ENCODE measurements at regions not wholly inside any gene's neighbourhood (a gene's known extent, or its start where the extent isn't known, plus 50 kb on each side); places are given as distances from the start of the nearest gene placed in this dataset.

DNA sequence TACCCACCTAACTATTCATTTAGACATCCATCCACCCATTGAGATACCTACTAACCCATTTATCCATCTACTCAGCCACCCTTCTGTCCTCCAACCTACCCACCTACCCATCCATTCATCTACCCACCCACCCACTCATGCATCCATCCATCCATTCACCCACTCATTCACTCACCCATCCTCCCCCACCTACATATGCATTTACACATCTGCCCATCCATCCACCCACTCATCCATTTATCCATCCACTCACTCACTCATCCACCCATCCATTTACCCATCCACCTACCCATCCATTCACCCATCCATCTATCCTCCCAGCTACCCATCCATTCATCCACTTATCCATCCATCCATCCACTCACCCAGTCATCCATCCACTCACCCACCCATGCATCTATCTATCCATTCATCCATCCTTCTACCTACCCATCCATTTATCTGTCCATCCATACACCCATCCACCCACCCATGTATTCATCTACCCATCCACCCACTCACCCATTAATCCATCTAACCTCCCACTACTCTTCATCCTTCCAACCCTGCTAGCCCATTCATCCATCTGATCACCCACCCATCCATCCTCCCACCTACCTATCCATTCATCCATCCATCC, 378.7 kb downstream of the CTTN start:
- no peak for DNase-seq

- no peak for DNase-seq
Measured at GRCh38 chr11:70778883-70779282, 380.6 kb downstream of the CTTN start.

- DNase-seq = no peak
Measured at GRCh38 chr11:70779433-70780245, 381.3 kb downstream of the CTTN start.

DNA sequence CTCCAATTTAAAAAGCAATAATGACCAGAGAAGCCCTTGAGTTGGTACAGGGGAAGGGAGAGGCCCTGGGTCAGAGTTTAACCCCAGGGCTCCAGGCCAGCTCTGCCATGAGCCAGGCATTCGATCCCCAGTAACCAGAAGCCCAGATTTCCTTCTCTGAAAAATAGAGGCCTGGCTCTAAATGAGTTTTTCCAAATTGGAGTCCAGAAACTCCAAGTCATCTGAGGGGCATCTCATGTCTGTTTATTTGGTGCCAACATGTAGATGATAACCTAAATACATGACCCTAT, 381.9 kb downstream of the CTTN start:
- no peak for DNase-seq

- no peak for DNase-seq
Measured at GRCh38 chr11:70782401-70782913, 384.1 kb downstream of the CTTN start.

DNA sequence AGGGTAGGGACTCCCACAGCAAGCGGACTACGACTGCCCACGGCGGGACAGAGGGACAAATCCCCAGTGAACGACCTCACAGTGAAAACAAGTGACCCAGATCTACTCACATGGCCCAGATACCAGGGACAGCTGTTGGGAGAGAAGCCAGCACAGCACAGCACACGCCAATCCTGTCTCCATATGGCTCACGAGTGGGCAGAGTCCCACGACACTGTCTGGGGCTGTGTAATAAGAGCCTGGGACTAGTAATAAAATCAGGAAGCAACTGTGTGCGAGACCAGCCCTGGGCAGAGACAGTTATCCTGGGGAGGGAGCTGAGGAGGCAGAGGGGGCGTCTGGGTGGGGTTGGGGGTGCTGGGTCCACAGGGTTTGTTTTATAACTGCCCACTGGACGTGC, 385.0 kb downstream of the CTTN start:
- DNase-seq = no peak

GRCh38 chr11:70783821-70784220, 385.5 kb downstream of the CTTN start:
- no peak for DNase-seq

DNA sequence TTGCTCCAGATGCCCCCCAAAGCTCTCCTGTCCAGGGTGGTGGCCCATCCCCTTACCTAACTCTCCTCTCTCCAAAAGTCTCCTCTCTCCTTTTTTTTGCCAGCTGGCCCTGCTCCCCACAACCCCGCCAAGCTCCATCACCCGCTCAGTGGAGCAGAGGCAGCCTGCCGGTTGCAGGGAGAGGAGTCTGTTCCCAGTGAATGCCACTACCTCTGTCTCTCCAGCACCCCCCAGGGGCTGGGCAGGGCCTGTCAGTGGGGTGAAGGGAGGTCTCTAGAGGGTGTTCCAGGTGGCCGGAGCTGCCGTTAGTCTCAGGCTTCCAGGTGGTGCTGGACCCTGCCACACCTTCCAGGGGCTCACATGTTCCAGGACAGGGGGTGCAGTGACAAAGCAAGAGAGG, 387.0 kb downstream of the CTTN start:
- DNase-seq = no peak

GRCh38 chr11:70786021-70786665, 387.8 kb downstream of the CTTN start:
- no peak for DNase-seq

- DNase-seq = no peak
Measured at GRCh38 chr11:70788248-70789022, 390.1 kb downstream of the CTTN start.

- no peak for DNase-seq
Measured at GRCh38 chr11:70790671-70791300, 392.5 kb downstream of the CTTN start.

DNA sequence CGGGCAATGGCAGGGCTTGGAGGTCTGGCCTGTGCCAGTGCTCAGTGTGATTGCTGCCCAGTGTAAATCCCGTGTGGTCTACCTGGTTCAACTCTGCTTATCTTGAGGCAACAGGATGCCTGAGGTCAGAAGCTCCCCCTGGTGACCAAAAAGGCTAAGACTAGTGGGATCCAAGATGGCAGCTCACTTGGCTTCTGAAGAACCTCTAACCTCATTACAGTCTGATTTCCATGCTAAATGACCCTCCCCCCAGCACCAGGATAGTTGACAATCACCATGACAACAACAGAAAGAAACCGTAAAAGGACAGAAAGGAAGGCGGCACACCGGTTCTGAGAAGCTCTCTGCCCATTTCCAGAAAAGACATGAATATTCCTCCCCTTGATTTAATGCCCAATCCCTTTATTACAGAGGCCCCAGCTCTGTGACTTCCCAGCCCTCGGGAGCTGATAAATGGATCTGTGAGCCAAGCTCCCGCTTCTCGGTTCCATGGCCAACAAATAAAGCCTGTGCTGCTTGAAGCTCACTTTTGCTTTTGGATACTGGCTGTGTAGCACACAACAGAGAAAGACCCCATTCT, 398.4 kb downstream of the CTTN start:
- no peak for DNase-seq

- no peak for DNase-seq
Measured at GRCh38 chr11:70798296-70798695, 400.0 kb downstream of the CTTN start.

DNA sequence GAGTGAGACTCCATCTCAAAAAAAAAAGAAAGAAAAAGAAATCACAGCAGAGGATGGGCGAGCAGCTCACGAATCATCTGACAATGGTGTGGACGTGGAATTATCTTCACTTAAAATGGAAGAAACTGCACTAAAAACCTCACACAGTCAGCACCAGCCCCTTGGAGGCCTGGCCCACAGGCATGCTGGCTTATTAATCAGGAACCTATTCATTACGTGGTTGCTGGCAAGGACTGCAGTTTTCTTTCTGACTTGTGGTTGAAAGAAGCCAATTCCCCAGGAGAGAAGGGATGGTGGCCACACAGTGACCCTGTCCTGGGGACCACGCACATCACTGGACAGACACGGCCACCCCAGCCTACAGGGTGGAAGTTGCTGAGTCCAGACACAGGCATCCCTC, 401.1 kb downstream of the CTTN start:
- no peak for DNase-seq

GRCh38 chr11:70802185-70802584, 403.9 kb downstream of the CTTN start:
- no peak for DNase-seq

DNA sequence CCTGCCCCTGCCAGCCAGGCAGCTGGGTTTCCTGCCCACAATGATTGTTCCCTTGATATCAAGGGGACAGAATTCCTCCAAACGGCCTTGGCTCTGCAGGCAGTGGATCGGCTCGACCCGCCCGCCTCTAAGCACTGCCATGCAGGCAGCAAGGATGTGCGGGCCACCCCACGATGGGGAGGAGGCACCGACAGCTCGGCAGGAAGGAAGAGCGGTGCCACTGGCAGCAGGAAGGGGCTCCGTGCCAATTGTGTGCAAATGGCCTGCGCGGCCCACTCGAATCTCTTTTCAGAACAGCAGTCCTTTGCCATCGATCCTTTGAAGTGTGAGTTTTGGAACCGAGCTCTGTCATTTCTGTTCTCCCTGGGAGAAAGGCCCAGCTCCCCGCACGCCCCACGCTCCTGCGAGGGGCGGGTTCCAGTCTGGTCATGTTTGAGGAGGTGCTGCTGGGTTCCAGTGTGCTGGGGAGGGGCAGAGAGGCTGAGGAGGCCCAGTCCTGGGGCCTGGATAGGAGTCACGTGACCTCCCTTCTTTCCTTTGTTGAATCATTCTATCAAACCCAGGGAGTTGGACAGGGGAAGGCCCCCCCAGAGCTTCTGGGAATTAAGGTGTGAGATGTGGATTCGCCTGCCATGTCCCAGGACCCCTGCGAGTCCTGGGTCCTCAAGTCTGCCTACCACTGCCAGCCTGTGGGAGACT, 406.0 kb downstream of the CTTN start:
- DNase-seq = no peak

- DNase-seq = no peak
Measured at GRCh38 chr11:70805243-70805642, 406.9 kb downstream of the CTTN start.

- DNase-seq = no peak
Measured at GRCh38 chr11:70805971-70806370, 407.6 kb downstream of the CTTN start.

DNA sequence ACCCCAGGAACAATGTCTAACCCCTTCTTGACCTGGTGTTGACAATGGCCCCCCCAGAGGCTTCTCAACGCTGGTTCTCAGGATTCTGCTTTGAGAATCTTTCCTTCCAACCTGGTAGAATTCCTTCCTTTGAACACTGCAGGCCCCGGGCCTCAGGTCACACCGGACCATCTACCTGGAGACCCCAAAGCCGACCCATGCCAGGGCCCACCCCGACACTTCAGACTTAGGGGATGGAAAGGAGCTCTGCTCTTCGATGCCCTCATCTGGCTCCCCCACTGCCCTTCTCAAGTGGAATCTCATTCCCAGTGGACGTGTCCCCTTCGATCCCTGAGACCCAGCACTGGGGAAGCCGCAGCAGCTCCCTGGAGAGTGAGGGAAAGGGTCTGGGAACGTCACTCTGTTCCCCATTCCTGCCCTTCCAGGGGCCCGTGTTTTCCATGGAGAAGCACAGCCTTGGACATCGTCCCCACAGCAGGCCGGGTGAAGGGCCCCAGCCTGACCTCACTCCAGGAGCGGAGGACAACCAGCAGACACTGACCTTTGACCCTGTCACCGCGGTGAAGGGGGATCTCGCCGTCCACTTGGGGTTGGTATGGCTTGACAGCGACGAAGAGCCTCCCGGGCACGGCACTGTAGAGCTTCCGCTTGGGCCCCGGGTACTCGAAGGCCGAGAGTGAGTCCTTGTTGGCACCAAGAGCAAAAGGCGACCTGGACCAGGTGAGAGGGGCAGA, 408.3 kb downstream of the CTTN start:
- DNase-seq = no peak

DNA sequence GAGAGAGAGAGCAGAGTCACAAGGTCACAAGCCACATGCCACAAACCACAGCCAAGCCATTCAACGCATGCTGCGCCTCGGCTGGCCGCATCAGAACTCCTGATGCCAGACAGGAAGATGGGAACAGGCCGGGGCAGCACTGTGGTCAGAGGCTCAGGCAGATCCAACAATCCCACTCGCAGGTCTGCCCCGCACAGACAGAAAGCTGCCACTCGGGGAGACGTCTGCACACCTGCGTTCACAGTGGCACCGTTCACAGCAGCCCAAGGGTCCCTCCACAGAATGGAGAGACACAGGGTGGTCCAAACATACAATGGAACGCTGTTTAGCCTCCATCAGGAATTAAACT, 408.8 kb downstream of the CTTN start:
- no peak for DNase-seq

GRCh38 chr11:70808686-70809375, 410.5 kb downstream of the CTTN start:
- DNase-seq = no peak

All from NCI-H446 treated with DMSO at 0.1 percent for 48 hours (cell line).